Astrocyte (in vitro differentiated cells and primary cell): ENCODE measurements at regions not wholly inside any gene's neighbourhood (a gene's known extent, or its start where the extent isn't known, plus 50 kb on each side); places are given as distances from the start of the nearest gene placed in this dataset.

ENCODE experiments used
- CTCF ChIP-seq: IDR thresholded peaks from 2 replicates; pipeline ENCODE4 v1.5.1; 2011; ENCODE audit warnings: low read depth, mild to moderate bottlenecking, inconsistent platforms, low read length, moderate library complexity; ENCODE audit not compliant: insufficient read depth
- EZH2 ChIP-seq: IDR thresholded peaks from 2 replicates; pipeline ENCODE4 v1.6.1; 2012; ENCODE audit warnings: mild to moderate bottlenecking, low read length, inconsistent platforms; ENCODE audit not compliant: insufficient read depth

DNA sequence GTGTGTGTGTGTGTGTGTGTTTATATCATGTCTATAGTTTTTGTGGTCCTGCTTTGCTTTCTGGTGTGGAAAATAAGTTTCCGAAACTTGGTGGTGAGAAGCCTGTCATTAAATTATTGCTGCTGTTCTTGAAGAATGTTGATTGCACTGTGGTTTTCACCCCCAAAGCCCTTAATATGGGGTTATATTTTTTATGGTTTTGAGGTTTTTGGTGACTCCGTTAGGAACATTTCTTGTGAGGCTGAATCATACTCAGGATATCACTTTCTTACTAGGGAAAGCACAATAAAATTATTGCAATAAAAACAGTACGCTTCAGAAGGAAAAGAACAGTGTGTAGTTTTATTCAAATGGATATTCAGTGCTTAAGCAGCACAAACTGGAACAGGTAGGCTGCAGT, 539.1 kb upstream of the MAGEB18 start:
- TF ChIP-seq CTCF (no peak), EZH2 (no peak)
